Activated naive CD8-positive, alpha-beta T cell (primary cell): ENCODE measurements at regions not wholly inside any gene's neighbourhood (a gene's known extent, or its start where the extent isn't known, plus 50 kb on each side); places are given as distances from the start of the nearest gene placed in this dataset.
"Not testable (repeated sequence)": the region's sequence is repeated elsewhere in the genome, so short reads cannot be mapped to it uniquely, and the experiment has no call there.

Experiments
- H3K27ac Mint-ChIP-seq: one replicate; pipeline ENCODE4 v1.8.0; 2021; ENCODE audit warnings: mixed read lengths
- H3K27me3 Mint-ChIP-seq: one replicate; pipeline ENCODE4 v1.8.0; 2021; ENCODE audit warnings: mixed read lengths
- H3K36me3 Mint-ChIP-seq: one replicate; pipeline ENCODE4 v1.8.0; 2021; ENCODE audit warnings: mixed read lengths
- H3K4me1 Mint-ChIP-seq: one replicate; pipeline ENCODE4 v1.8.0; 2021; ENCODE audit warnings: low read depth, mixed read lengths
- H3K4me3 Mint-ChIP-seq: one replicate; pipeline ENCODE4 v1.8.0; 2021; ENCODE audit warnings: mild to moderate bottlenecking, mixed read lengths
- H3K9me3 Mint-ChIP-seq: one replicate; pipeline ENCODE4 v1.8.0; 2021; ENCODE audit warnings: low read depth, mixed read lengths

DNA sequence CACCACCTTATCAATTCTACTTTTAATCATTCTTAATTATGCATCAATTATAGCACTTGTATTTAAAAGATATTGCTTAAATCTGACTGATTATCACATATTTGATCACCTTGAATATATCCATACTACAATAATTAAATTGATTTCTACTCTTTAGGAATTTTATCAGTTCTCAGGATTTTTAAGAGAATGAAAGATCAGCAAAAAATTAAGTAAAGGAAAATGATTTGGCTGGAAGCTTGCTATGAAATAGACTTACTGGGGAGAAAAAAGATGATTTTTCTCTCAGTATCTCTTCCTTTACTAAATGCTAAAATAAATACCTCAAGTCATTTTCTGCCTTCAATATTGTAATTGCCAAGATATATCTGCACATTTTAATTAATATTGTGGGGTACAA, 848.6 kb downstream of the LTN1 start:
- H3K4me3 Mint-ChIP-seq, result no peak overlapping the region
- no peaks in the 10 kb centered on the region for H3K4me1 Mint-ChIP-seq
- no peaks in the 10 kb centered on the region for H3K9me3 Mint-ChIP-seq
- H3K27ac Mint-ChIP-seq, result no peak overlapping the region
- no peaks in the 10 kb centered on the region for H3K36me3 Mint-ChIP-seq
- H3K27me3 Mint-ChIP-seq, result no peaks in the 10 kb centered on the region

DNA sequence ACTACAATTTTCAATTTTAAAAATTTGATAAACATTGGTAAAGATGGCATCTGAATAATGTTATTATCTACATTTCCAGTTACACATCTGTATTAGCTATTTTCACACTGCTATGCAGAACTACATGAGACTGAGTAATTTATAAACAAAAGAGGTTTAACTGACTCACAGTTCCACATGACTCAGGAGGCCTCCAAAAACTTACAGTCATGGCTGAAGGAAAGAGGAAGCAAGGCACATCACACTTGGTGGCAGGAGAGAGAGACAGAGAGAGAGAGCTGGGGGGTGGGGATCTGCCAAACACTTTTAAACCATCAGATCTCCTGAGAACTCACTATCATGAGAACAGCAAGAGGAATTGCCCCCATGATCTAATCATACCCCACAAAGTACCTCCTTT, 850.0 kb downstream of the LTN1 start:
- no peaks in the 10 kb centered on the region for H3K36me3 Mint-ChIP-seq
- no peaks in the 10 kb centered on the region for H3K9me3 Mint-ChIP-seq
- no peak overlapping the region for H3K27ac Mint-ChIP-seq
- no peaks in the 10 kb centered on the region for H3K27me3 Mint-ChIP-seq
- no peak overlapping the region for H3K4me3 Mint-ChIP-seq
- no peaks in the 10 kb centered on the region for H3K4me1 Mint-ChIP-seq

DNA sequence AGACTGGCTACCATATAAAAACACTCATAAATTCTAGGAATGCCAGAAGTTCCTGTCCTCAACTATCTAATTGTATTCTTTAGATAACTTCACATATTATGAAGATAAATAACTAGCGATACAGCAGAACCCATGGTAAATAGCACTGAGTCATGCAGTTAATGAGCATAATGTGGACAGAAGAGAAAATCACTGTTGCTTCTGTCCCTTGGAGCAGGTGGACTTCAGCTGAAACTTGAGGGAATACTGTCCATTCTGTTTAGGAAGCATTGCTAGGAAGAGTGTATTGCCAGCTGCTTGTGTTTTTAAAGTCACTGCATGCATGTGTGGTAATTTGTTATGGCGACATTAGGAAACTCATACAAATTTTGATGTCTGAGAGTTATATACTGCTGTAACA, 854.4 kb downstream of the LTN1 start:
- Mint-ChIP-seq H3K36me3 (no peaks in the 10 kb centered on the region), H3K27ac (no peak overlapping the region), H3K4me3 (no peak overlapping the region), H3K4me1 (no peaks in the 10 kb centered on the region), H3K27me3 (no peaks in the 10 kb centered on the region), H3K9me3 (peaks cover 1% of the 10 kb centered on the region)

DNA sequence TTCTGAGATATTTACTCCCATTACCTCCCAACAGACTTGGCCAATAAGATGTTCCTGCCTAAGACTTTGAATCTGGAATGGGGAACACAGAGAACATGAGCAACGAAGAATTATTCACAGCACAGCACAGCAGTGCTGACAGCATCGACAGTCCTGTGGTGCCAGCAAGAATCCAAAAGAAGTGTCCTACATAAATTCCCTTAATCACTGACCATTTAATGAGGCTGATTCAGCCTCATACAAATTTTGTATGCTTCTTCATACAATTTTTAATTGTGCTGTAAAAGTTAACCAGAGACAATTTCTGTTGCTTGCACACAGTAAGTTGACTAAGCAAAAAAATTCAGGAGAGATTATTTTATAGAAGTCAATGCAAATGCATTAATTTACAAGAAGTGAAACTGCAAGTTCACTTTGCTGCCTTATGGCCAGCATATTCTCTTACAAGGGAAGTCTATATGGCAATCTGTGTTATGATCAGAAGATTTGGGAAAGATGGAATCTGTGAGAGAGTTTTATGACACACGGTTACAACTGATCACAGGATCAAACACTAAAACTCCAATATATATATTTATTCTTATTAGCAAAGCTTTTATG, 855.9 kb downstream of the LTN1 start:
- Mint-ChIP-seq H3K27ac (no peak overlapping the region), H3K9me3 (peaks cover 10% of the 10 kb centered on the region), H3K27me3 (no peaks in the 10 kb centered on the region), H3K4me1 (no peaks in the 10 kb centered on the region), H3K36me3 (no peaks in the 10 kb centered on the region), H3K4me3 (no peak overlapping the region)

DNA sequence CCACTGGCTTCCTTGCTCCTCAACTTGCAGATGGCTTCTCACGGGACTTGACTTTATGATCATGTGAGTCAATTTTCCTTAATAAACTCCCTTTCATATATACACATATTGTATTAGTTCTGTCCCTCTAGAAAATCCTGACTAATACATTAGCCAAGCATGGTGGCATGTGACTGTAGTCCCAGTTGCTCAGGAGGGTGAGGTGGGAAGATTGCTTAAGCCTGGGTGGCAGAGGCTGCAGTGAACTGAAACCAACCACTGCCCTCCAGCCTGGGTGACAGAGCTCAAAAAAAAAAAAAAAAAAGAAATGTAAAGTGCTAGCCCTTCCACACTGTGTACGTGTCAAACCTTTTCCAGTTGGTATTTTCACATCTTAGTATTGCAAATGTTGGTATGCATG, 857.0 kb downstream of the LTN1 start:
- H3K36me3 Mint-ChIP-seq, result no peaks in the 10 kb centered on the region
- peaks cover 13% of the 10 kb centered on the region for H3K9me3 Mint-ChIP-seq
- H3K27me3 Mint-ChIP-seq, result no peaks in the 10 kb centered on the region
- no peak overlapping the region for H3K27ac Mint-ChIP-seq
- H3K4me1 Mint-ChIP-seq, result no peaks in the 10 kb centered on the region
- H3K4me3 Mint-ChIP-seq, result no peak overlapping the region

DNA sequence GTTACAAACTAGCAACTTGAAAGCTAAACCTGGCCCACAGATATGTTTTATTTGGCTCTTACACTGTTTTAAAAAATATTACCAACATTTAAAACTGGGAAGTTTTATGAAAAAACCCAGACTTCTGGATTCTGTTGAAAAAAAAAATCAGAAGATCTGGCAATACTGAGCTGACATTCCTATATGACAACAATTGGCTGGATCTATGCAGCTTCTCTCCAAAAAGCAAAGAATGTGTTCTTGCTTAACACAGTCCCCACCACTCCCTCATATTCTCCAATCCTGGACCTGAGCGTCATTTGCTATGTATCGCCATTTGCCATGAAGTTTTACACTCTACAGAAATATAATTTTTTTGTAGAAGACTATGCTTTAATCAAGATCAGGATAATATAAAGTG, 859.6 kb downstream of the LTN1 start:
- no peak overlapping the region for H3K27ac Mint-ChIP-seq
- H3K9me3 Mint-ChIP-seq, result peaks cover 14% of the 10 kb centered on the region
- no peaks in the 10 kb centered on the region for H3K4me1 Mint-ChIP-seq
- H3K36me3 Mint-ChIP-seq, result no peaks in the 10 kb centered on the region
- H3K4me3 Mint-ChIP-seq, result no peak overlapping the region
- no peaks in the 10 kb centered on the region for H3K27me3 Mint-ChIP-seq

DNA sequence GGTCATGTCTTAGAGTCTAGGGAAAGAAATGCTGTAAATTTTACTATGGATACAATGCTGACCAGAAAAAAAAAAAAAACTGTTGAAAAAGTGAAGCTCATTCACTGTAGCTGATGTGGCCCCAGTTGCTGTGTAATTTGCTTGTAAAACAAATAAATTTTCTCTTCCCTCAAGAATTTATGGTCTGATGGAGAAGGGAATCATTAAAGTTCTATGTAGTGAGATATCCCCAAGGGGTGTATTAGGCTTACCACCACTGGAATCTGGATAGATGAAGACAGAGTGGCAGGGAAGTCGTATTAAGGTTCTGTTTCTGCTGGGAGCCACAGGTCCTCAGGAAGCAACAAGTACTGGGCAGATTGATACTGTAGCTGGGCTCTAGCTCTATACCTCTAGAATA, 860.0 kb downstream of the LTN1 start:
- Mint-ChIP-seq H3K36me3 (no peaks in the 10 kb centered on the region), H3K4me3 (no peak overlapping the region), H3K27ac (no peak overlapping the region), H3K27me3 (no peaks in the 10 kb centered on the region), H3K9me3 (peaks cover 18% of the 10 kb centered on the region), H3K4me1 (no peaks in the 10 kb centered on the region)

DNA sequence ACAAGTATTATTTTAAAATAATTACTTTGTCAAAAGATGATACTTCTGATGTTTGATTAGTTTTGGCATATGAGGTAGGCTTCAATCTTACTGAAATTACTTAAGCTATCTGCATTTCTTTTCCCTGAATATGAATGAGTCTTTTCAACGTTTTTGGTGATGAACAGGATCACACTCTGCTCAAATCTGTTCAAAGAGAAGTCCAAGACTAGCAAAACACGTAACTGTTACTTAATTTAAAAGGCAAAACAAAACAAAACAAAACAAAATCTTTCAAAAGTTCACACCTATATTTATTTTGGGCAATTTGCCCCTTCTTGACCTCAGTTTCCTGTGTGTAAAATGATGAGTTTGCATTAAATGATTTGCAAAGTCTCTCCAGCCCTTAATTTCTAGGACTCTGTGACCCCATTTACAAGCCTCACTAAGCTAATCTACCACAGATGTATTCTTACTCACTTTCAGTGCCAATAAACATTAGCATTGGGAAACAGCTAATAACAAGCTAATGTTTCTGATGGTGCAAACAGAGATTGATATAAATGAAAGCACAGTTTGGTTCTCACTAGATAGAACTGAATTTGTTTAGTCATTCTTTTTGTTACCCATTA, 865.4 kb downstream of the LTN1 start:
- Mint-ChIP-seq H3K4me1 (no peaks in the 10 kb centered on the region), H3K9me3 (peaks cover 12% of the 10 kb centered on the region), H3K4me3 (no peak overlapping the region), H3K36me3 (no peaks in the 10 kb centered on the region), H3K27ac (no peak overlapping the region), H3K27me3 (no peaks in the 10 kb centered on the region)

DNA sequence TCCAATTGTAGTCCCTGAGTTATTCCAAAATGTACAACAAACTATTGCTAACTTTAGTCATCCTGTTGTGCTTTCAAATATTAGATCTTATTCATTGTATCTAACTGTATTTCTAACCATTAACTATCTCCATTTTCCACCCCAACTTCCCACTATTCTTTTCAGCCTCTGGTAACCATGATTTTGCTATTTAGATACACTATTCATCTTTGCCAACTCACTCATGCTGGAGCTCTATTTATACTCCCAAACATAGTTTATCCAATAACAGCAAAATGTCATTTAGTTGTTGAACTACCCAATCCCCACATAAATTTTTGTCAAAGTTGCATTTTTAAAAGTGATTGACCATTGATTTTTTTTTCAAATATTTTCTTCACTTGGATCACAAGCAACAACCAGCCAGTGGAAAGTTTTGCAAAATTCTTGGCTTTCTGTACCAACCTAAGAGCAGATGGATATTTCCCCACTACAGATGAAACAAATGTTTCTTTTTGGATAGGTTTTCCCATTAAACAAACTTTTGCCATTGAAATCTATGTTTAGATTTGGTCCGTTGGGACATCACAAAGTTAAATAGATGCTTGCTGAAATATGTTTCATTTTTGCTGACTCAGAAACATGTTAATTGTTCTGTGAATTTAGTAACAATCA, 866.0 kb downstream of the LTN1 start:
- peaks cover 8% of the 10 kb centered on the region for H3K9me3 Mint-ChIP-seq
- H3K4me1 Mint-ChIP-seq, result no peaks in the 10 kb centered on the region
- no peaks in the 10 kb centered on the region for H3K36me3 Mint-ChIP-seq
- no peak overlapping the region for H3K27ac Mint-ChIP-seq
- H3K4me3 Mint-ChIP-seq, result no peak overlapping the region
- no peaks in the 10 kb centered on the region for H3K27me3 Mint-ChIP-seq

DNA sequence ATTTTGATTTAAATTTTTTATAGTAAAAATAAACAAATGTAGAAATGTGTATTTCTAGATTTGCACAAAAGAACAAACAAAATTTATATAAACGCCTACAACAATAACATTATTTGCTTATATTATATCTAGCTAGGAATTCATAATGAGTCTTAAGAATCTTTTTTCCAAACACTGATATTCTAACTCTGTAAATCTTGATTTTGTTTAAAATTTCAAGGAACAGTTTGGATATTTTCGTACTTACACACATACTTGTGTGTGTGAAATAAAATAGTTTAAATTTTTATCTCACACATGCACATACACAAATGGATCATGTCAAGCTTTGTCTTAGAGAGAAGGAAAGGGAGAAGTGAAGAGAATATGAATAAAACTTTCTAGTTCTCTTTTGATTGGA, 868.1 kb downstream of the LTN1 start:
- H3K9me3 Mint-ChIP-seq, result peaks cover 5% of the 10 kb centered on the region
- no peaks in the 10 kb centered on the region for H3K4me1 Mint-ChIP-seq
- no peak overlapping the region for H3K4me3 Mint-ChIP-seq
- H3K27me3 Mint-ChIP-seq, result no peaks in the 10 kb centered on the region
- no peaks in the 10 kb centered on the region for H3K36me3 Mint-ChIP-seq
- H3K27ac Mint-ChIP-seq, result no peak overlapping the region

DNA sequence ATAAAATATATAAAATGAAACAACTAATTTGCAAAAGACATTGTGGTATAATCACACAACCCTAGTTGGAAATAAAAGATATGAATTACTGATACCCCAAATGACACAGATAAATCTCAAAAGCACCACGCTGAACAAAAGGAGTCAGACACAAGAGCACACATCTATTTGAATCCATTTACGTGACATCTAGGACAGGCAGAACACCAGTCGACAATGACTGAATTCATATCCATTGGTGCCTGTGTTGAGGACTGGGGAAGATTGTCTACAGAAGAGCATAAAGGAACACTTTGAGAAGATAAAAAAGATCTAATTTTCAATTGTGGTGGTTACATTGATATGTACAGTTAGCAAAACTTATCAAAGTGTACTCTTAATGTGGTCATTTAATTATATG, 874.1 kb downstream of the LTN1 start:
- Mint-ChIP-seq H3K27me3 (peaks cover 2% of the 10 kb centered on the region), H3K9me3 (no peaks in the 10 kb centered on the region), H3K4me1 (no peaks in the 10 kb centered on the region), H3K36me3 (no peaks in the 10 kb centered on the region), H3K27ac (no peak overlapping the region), H3K4me3 (no peak overlapping the region)

DNA sequence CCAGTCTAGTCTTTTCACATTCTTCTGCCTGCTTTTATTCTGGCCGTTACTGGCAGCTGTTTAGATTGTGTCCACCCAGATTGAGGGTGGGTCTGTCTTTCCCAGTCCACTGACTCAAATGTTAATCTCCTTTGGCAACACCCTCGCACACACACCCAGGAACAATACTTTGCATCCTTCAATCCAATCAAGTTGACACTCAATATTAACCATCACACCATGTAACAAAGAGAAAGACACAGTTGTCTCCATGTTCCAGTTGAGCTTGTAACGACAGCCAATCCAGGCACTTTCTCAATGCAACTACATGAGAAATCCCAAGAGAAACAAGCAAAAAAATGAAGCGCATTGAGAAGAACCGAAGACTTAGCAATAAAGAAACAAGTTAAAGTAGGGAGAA, 877.7 kb downstream of the LTN1 start:
- H3K4me1 Mint-ChIP-seq, H3K4me3 Mint-ChIP-seq, H3K36me3 Mint-ChIP-seq, H3K27ac Mint-ChIP-seq, H3K27me3 Mint-ChIP-seq, H3K9me3 Mint-ChIP-seq: not testable (repeated sequence)

DNA sequence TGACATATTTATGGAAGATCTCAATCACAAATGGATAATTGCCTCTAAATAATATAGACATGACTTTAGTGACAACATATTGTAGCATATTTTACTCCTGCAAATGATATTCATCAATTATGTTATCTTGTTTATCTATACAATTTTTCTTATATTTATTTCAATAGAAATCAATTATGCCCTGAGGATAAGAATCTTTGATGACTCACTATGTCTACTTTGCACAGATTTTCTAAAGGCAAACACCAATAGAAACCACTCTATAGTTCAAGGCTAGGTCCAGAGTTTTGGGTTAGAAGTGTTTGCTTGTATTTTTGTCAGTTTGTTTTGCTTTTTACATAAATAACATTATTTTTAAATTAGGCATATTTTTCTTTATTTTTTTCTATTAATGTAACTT, 879.0 kb downstream of the LTN1 start:
- Mint-ChIP-seq H3K27ac (no peak overlapping the region), H3K36me3 (no peaks in the 10 kb centered on the region), H3K4me1 (no peaks in the 10 kb centered on the region), H3K27me3 (peaks cover 2% of the 10 kb centered on the region), H3K9me3 (peaks cover 3% of the 10 kb centered on the region), H3K4me3 (no peak overlapping the region)

DNA sequence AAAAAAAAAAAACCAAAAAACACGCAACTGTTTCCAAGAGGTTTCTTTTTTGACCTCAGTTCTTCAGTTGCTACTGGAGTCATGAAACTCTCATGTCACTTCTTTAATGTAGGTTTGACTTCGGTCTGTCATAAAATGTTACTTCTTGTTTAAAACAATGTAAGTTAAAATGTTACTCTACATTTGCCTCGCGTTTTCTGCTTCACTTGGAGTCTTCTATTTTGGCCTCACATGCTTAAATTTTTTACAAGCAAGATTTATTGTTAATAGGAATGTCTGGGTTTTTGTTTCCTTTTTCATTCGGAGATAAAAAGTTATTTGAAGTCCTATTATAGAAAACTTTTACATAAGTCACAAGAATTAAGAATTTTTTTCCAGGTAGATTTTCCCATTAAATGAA, 880.2 kb downstream of the LTN1 start:
- H3K36me3 Mint-ChIP-seq, result no peaks in the 10 kb centered on the region
- H3K4me1 Mint-ChIP-seq, result no peaks in the 10 kb centered on the region
- no peak overlapping the region for H3K27ac Mint-ChIP-seq
- no peak overlapping the region for H3K4me3 Mint-ChIP-seq
- peaks cover 3% of the 10 kb centered on the region for H3K9me3 Mint-ChIP-seq
- H3K27me3 Mint-ChIP-seq, result peaks cover 2% of the 10 kb centered on the region

DNA sequence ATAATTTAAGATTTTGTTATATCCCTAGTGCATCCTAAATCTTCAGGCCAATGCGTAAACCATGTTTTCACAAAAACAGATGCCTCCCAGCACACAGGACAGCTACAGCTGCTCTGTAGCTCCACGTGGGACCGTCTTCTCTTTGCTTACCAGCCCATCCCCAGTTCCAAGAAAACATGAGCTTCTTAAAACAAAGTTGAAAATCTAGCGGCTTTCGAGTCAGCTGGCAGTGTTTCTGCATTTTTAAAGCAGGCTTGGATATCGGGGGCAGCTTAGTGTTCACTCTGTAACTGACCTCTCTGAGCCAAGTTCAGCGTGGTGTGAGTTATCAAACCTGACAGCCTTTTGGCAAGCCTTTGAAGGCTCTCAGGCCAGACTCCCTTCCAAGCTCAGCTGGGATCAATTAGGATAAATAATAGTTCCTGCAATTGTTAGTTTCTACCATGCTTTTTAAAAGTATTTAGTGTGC, 881.5 kb downstream of the LTN1 start:
- Mint-ChIP-seq H3K4me1 (no peaks in the 10 kb centered on the region), H3K9me3 (peaks cover 3% of the 10 kb centered on the region), H3K27ac (no peak overlapping the region), H3K4me3 (no peak overlapping the region), H3K36me3 (no peaks in the 10 kb centered on the region), H3K27me3 (peaks cover 2% of the 10 kb centered on the region)

DNA sequence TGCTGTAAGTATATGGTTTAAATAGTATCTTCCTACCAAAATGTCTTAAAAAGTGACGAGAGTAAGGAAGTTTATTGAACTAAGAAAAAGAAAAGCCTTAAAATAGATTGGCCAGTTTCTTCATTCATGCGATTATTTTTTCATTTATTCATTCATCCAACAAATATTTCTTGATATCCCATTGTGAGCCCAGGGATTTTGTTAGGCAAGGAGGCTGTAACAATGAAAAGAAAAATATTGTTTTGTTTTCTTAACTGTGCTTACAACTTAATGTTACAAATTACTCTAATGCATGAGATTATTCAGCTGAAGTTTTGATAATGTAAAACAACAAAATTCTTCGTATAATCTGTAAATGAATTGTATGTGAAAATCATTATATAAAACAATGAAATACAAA, 882.0 kb downstream of the LTN1 start:
- H3K4me1 Mint-ChIP-seq, result no peaks in the 10 kb centered on the region
- no peak overlapping the region for H3K4me3 Mint-ChIP-seq
- no peak overlapping the region for H3K27ac Mint-ChIP-seq
- peaks cover 3% of the 10 kb centered on the region for H3K9me3 Mint-ChIP-seq
- no peaks in the 10 kb centered on the region for H3K36me3 Mint-ChIP-seq
- H3K27me3 Mint-ChIP-seq, result peaks cover under 1% of the 10 kb centered on the region
